GM12891 (cell line): ENCODE measurements at regions not wholly inside any gene's neighbourhood (a gene's known extent, or its start where the extent isn't known, plus 50 kb on each side); places are given as distances from the start of the nearest gene placed in this dataset.
"Not testable (repeated sequence)": the region's sequence is repeated elsewhere in the genome, so short reads cannot be mapped to it uniquely, and the experiment has no call there.

Experiments used
- PAX5 ChIP-seq: IDR thresholded peaks from 2 replicates; pipeline ENCODE4 v1.6.1; 2011; ENCODE audit warnings: low read length, moderate library complexity, mild to moderate bottlenecking; ENCODE audit not compliant: insufficient read depth, severe bottlenecking
- POLR2A ChIP-seq: IDR thresholded peaks from 2 replicates; pipeline ENCODE4 v1.6.1; 2011; ENCODE audit warnings: low read depth, low read length, control low read depth
- POLR2AphosphoS5 ChIP-seq: IDR thresholded peaks from 2 replicates; pipeline ENCODE4 v1.6.1; 2011; ENCODE audit warnings: low read depth, low read length, control low read depth
- SPI1 ChIP-seq: IDR thresholded peaks from 2 replicates; pipeline ENCODE4 v1.6.1; 2011; ENCODE audit warnings: low read depth, low read length, control low read depth
- TAF1 ChIP-seq: IDR thresholded peaks from 2 replicates; pipeline ENCODE4 v1.6.1; 2011; ENCODE audit warnings: low read depth, low read length, control low read depth

GRCh38 chr15:20020588-20020987 is 521.0 kb downstream of the GOLGA6L6 start:
- not testable (repeated sequence) for TF ChIP-seq POLR2A, POLR2AphosphoS5, TAF1, PAX5, SPI1
